Stimulated activated CD8-positive, alpha-beta memory T cell treated with anti-CD3 and anti-CD28 coated beads, Interleukin-2, amount 100 ng/mL, for 48 hours (primary cell): ENCODE measurements at regions not wholly inside any gene's neighbourhood (a gene's known extent, or its start where the extent isn't known, plus 50 kb on each side); places are given as distances from the start of the nearest gene placed in this dataset.
"Not testable (repeated sequence)": the region's sequence is repeated elsewhere in the genome, so short reads cannot be mapped to it uniquely, and the experiment has no call there.

ENCODE experiments used
- DNase-seq, 2 donors: peaks; one replicate each; pipeline ENCODE4 v3.0.0-alpha.2; 2020; ENCODE audit warnings: low read depth in 2 of 2

- no peak for DNase-seq
Measured at GRCh38 chr2:194999771-195000170, 657.3 kb upstream of the SLC39A10 start.

- no peak for DNase-seq
Measured at GRCh38 chr2:194992648-194993047, 664.4 kb upstream of the SLC39A10 start.

GRCh38 chr2:194985258-194985657, 671.8 kb upstream of the SLC39A10 start:
- DNase-seq: no peak

GRCh38 chr2:194962254-194962653, 694.8 kb upstream of the SLC39A10 start:
- no peak for DNase-seq

GRCh38 chr2:194954218-194954617, 702.8 kb upstream of the SLC39A10 start:
- DNase-seq: no peak

- DNase-seq: no peak
Measured at GRCh38 chr2:194946826-194947225, 710.2 kb upstream of the SLC39A10 start.

GRCh38 chr2:194938066-194938465, 719.0 kb upstream of the SLC39A10 start:
- no peak for DNase-seq

- no peak for DNase-seq
Measured at GRCh38 chr2:194927489-194927888, 729.5 kb upstream of the SLC39A10 start.

- no peak for DNase-seq
Measured at GRCh38 chr2:194926873-194927272, 730.2 kb upstream of the SLC39A10 start.

- DNase-seq: no peak
Measured at GRCh38 chr2:194925742-194926141, 731.3 kb upstream of the SLC39A10 start.

- DNase-seq: no peak
Measured at GRCh38 chr2:194917519-194917918, 739.5 kb upstream of the SLC39A10 start.

- no peak for DNase-seq
Measured at GRCh38 chr2:194915485-194915884, 741.5 kb upstream of the SLC39A10 start.

- no peak for DNase-seq
Measured at GRCh38 chr2:194907569-194907968, 749.5 kb upstream of the SLC39A10 start.

GRCh38 chr2:194896871-194897270, 760.2 kb upstream of the SLC39A10 start:
- no peak for DNase-seq

- no peak for DNase-seq
Measured at GRCh38 chr2:194883711-194884110, 773.3 kb upstream of the SLC39A10 start.

- DNase-seq: no peak
Measured at GRCh38 chr2:194870974-194871535, 786.0 kb upstream of the SLC39A10 start.

- no peak for DNase-seq
Measured at GRCh38 chr2:194867328-194867727, 789.7 kb upstream of the SLC39A10 start.

- no peak for DNase-seq
Measured at GRCh38 chr2:194854941-194855340, 802.1 kb upstream of the SLC39A10 start.

GRCh38 chr2:194842871-194843270, 814.2 kb upstream of the SLC39A10 start:
- DNase-seq: no peak

GRCh38 chr2:194834371-194834770, 822.7 kb upstream of the SLC39A10 start:
- not testable (repeated sequence) for DNase-seq

- DNase-seq: no peak
Measured at GRCh38 chr2:194826241-194826640, 830.8 kb upstream of the SLC39A10 start.

GRCh38 chr2:194824450-194824849, 832.6 kb upstream of the SLC39A10 start:
- no peak for DNase-seq

- DNase-seq: no peak
Measured at GRCh38 chr2:194822657-194823056, 834.4 kb upstream of the SLC39A10 start.

- no peak for DNase-seq
Measured at GRCh38 chr2:194822097-194822496, 834.9 kb upstream of the SLC39A10 start.
